ENCODE measurements at regions not wholly inside any gene's neighbourhood (a gene's known extent, or its start where the extent isn't known, plus 50 kb on each side); places are given as distances from the start of the nearest gene placed in this dataset.

GRCh38 chr7:19989906-19990305 lies 216.5 kb upstream of the TMEM196 start:
- no peak for TF ChIP-seq EZH2 (IDR thresholded peaks at IDR 0.05)
- TF ChIP-seq POLR2AphosphoS5 (IDR thresholded peaks at IDR 0.05; ENCODE audit: borderline replicate concordance, low read depth, low read length) = no peak
- TF ChIP-seq FOXP2 (optimal IDR thresholded peaks at IDR 0.05; ENCODE audit: control extremely low read depth, extremely low read length, insufficient read depth) = no peak
